CD14-positive monocyte (primary cell): ENCODE measurements at regions not wholly inside any gene's neighbourhood (a gene's known extent, or its start where the extent isn't known, plus 50 kb on each side); places are given as distances from the start of the nearest gene placed in this dataset.

ENCODE experiments used
- DNase-seq, 3 donors: peaks; one replicate each; pipeline ENCODE4 v3.0.0-alpha.2; 2011 to 2022
- H2AFZ ChIP-seq: 2 replicates; pipeline ENCODE4 v1.6.0; 2012; ENCODE audit warnings: mild to moderate bottlenecking, low read depth, low read length, inconsistent platforms; ENCODE audit not compliant: insufficient read depth, poor library complexity, severe bottlenecking
- H3K27ac ChIP-seq, 2 donors: 1 replicate in 1 of 2; 2 replicates in 1 of 2; pipeline ENCODE4 v1.5.1; 2012 to 2013; ENCODE audit warnings: low read length in 2 of 2, control low read depth in 1 of 2, inconsistent platforms in 1 of 2, low read depth in 1 of 2, mild to moderate bottlenecking in 1 of 2
- H3K27me3 ChIP-seq, 2 donors: one replicate each; pipeline versions ENCODE4 v1.6.0 to v1.6.1; 2011 to 2013; ENCODE audit warnings: low read length in 2 of 2; ENCODE audit not compliant: control insufficient read depth in 2 of 2, insufficient read depth in 2 of 2
- H3K36me3 ChIP-seq, 2 donors: replicated peaks in 1 of 2; 1 replicate in 1 of 2; 2 replicates in 1 of 2; pipeline versions ENCODE4 v1.5.1 to v1.6.1; 2012 to 2013; ENCODE audit warnings: low read length in 2 of 2, control low read depth in 1 of 2, inconsistent platforms in 1 of 2, mild to moderate bottlenecking in 1 of 2; ENCODE audit not compliant: insufficient read depth in 2 of 2, control insufficient read depth in 1 of 2
- H3K4me1 ChIP-seq, 2 donors: 1 replicate in 1 of 2; 2 replicates in 1 of 2; pipeline versions ENCODE4 v1.5.1 to v1.6.1; 2012 to 2013; ENCODE audit warnings: low read length in 2 of 2, control low read depth in 1 of 2, inconsistent platforms in 1 of 2, mild to moderate bottlenecking in 1 of 2, moderate library complexity in 1 of 2; ENCODE audit not compliant: insufficient read depth in 2 of 2, control insufficient read depth in 1 of 2
- H3K4me2 ChIP-seq: replicated peaks from 2 replicates; pipeline ENCODE3; 2012; ENCODE audit warnings: low read length, moderate library complexity, mild to moderate bottlenecking; ENCODE audit not compliant: poor library complexity, severe bottlenecking; ENCODE audit errors: extremely low read depth
- H3K4me3 ChIP-seq, 3 experiments: fragments of 200-600 bp in 1 of 3; sonication (generic) in 1 of 3; replicated peaks in 1 of 3; 1 replicate in 2 of 3; 2 replicates in 1 of 3; pipeline ENCODE4 v1.5.1; 2011 to 2013; ENCODE audit warnings: low read length in 3 of 3, mild to moderate bottlenecking in 3 of 3, control low read depth in 2 of 3, low read depth in 2 of 3, inconsistent platforms in 1 of 3, moderate library complexity in 1 of 3
- H3K79me2 ChIP-seq: 2 replicates; pipeline ENCODE4 v1.6.0; 2012; ENCODE audit warnings: mild to moderate bottlenecking, control low read depth, inconsistent platforms, low read length, moderate library complexity; ENCODE audit not compliant: insufficient read depth
- H3K9ac ChIP-seq: 2 replicates; pipeline ENCODE4 v1.6.0; 2017; ENCODE audit warnings: low read length, mild to moderate bottlenecking; ENCODE audit not compliant: insufficient read depth, poor library complexity, severe bottlenecking
- H3K9me3 ChIP-seq, 2 donors: replicated peaks in 1 of 2; 1 replicate in 1 of 2; 2 replicates in 1 of 2; pipeline versions ENCODE4 v1.5.1 to v1.6.1; 2012 to 2013; ENCODE audit warnings: low read length in 2 of 2, control low read depth in 1 of 2; ENCODE audit not compliant: control insufficient read depth in 1 of 2, insufficient read depth in 1 of 2
- H4K20me1 ChIP-seq: 2 replicates; pipeline ENCODE4 v1.6.0; 2012; ENCODE audit warnings: mild to moderate bottlenecking, low read length, control low read depth, moderate library complexity; ENCODE audit not compliant: insufficient read depth
- H3K27ac Mint-ChIP-seq, 7 donors: one replicate each; pipeline ENCODE4 v1.8.0; 2020; ENCODE audit warnings: mild to moderate bottlenecking in 7 of 7, mixed read lengths in 7 of 7, moderate library complexity in 6 of 7, inconsistent platforms in 2 of 7
- H3K27me3 Mint-ChIP-seq, 3 donors: one replicate each; pipeline ENCODE4 v1.8.0; 2021 to 2022; ENCODE audit warnings: low read depth in 3 of 3, mild to moderate bottlenecking in 3 of 3, mixed read lengths in 3 of 3, moderate library complexity in 3 of 3, inconsistent platforms in 1 of 3
- H3K36me3 Mint-ChIP-seq, 2 donors: one replicate each; pipeline ENCODE4 v1.8.0; 2020; ENCODE audit warnings: mixed read lengths in 2 of 2, inconsistent platforms in 1 of 2, mild to moderate bottlenecking in 1 of 2
- H3K4me1 Mint-ChIP-seq: one replicate; pipeline ENCODE4 v1.8.0; 2020; ENCODE audit warnings: mild to moderate bottlenecking, mixed read lengths
- H3K4me3 Mint-ChIP-seq, 2 donors: one replicate each; pipeline ENCODE4 v1.8.0; 2020; ENCODE audit warnings: mild to moderate bottlenecking in 2 of 2, mixed read lengths in 2 of 2, moderate library complexity in 1 of 2
- H3K9me3 Mint-ChIP-seq, 7 donors: one replicate each; pipeline ENCODE4 v1.8.0; 2020 to 2022; ENCODE audit warnings: mixed read lengths in 7 of 7, mild to moderate bottlenecking in 6 of 7, moderate library complexity in 6 of 7, inconsistent platforms in 2 of 7
- CTCF ChIP-seq: fragments of 200-600 bp; IDR thresholded peaks from one replicate; pipeline ENCODE4 v1.8.0; 2022; ENCODE audit warnings: antibody characterized with exemption, mild to moderate bottlenecking
- WGBS: methylation state at CpG from one replicate; pipeline ENCODE4 v1.1.5; 2013; ENCODE audit warnings: missing lambda C conversion rate; ENCODE audit not compliant: insufficient coverage; 5-methylcytosine and 5-hydroxymethylcytosine counted together
- intact Hi-C, 2 donors: fragments of 100-400 bp; cut with micrococcal nuclease; formaldehyde crosslinking; loops; one replicate each; pipeline versions ENCODE4 v1.15.0 to v1.15.1; 2023

GRCh38 chr22:44628273-44628672 lies 73.7 kb upstream of the PRR5 start:
- Histone ChIP-seq H3K4me3 (no peak overlapping the region), H3K36me3 (no peaks in the 10 kb centered on the region), H4K20me1 (no peaks in the 10 kb centered on the region), H3K4me1 (peaks cover 8 to 10% of the 10 kb centered on the region in 2 donors), H3K79me2 (no peaks in the 10 kb centered on the region), H3K27me3 (no peaks in the 10 kb centered on the region), H2AFZ (no peak overlapping the region), H3K9me3 (no peaks in the 10 kb centered on the region), H3K4me2 (no peak overlapping the region), H3K9ac (no peak overlapping the region), H3K27ac (no peak overlapping the region)
- Mint-ChIP-seq H3K4me3 (no peak overlapping the region), H3K9me3 (peaks cover 0 to 3% (median 0%) of the 10 kb centered on the region in 7 donors), H3K27me3 (peaks cover 4 to 10% (median 7%) of the 10 kb centered on the region in 3 donors), H3K27ac (no peak overlapping the region), H3K36me3 (no peaks in the 10 kb centered on the region), H3K4me1 (no peaks in the 10 kb centered on the region)
- DNase-seq: no peak
- TF ChIP-seq CTCF: no peak
- intact Hi-C loops: loop anchor here (5.0 to 10.0 kb wide), 2 partner anchors 443 to 546 kb away; partner anchors contain the start of gene PARVG (in 2 of the 2)
- 95% methylated on average over 4 of the region's 4 CpGs for WGBS

- Histone ChIP-seq H3K4me2 (no peak overlapping the region), H3K4me3 (no peak overlapping the region), H3K27me3 (no peaks in the 10 kb centered on the region), H3K4me1 (peaks cover 2 to 4% of the 10 kb centered on the region in 2 donors), H3K79me2 (no peaks in the 10 kb centered on the region), H3K27ac (no peak overlapping the region), H2AFZ (no peak overlapping the region), H3K9ac (no peak overlapping the region), H4K20me1 (no peaks in the 10 kb centered on the region), H3K36me3 (no peaks in the 10 kb centered on the region), H3K9me3 (no peaks in the 10 kb centered on the region)
- WGBS: 97% methylated on average over 14 of the region's 19 CpGs
- H3K4me1 Mint-ChIP-seq: no peaks in the 10 kb centered on the region
- no peak overlapping the region for H3K4me3 Mint-ChIP-seq
- H3K27ac Mint-ChIP-seq: no peak overlapping the region
- TF ChIP-seq CTCF: no peak
- DNase-seq: no peak
- peaks cover 0 to 3% (median 0%) of the 10 kb centered on the region in 7 donors for H3K9me3 Mint-ChIP-seq
- H3K27me3 Mint-ChIP-seq: peaks cover 4 to 14% (median 10%) of the 10 kb centered on the region in 3 donors
- intact Hi-C loops: loop anchor here (2.0 to 10.0 kb wide), 4 partner anchors 443 to 635 kb away; partner anchors contain the start of gene PARVG (in 2 of the 2)
- H3K36me3 Mint-ChIP-seq: no peaks in the 10 kb centered on the region
Observed at GRCh38 chr22:44627521-44628139, 74.4 kb upstream of the PRR5 start.
